Jurkat, Clone E6-1 (cell line): ENCODE measurements at regions not wholly inside any gene's neighbourhood (a gene's known extent, or its start where the extent isn't known, plus 50 kb on each side); places are given as distances from the start of the nearest gene placed in this dataset.

Experiments used
- DNase-seq: peaks from one replicate; pipeline ENCODE4 v3.0.0-alpha.2; 2011; ENCODE audit warnings: low read depth, low spot score
- H3K4me3 ChIP-seq: 2 replicates; pipeline ENCODE4 v1.5.1; 2011; ENCODE audit warnings: mild to moderate bottlenecking, low read length, control low read depth, moderate library complexity

- DNase-seq = no peak
- no peak overlapping the region for H3K4me3 ChIP-seq
Measured at GRCh38 chr3:168191856-168192255, 96.1 kb upstream of the GOLIM4 start.

- DNase-seq = no peak
- no peak overlapping the region for H3K4me3 ChIP-seq
Measured at GRCh38 chr3:168187233-168187632, 91.5 kb upstream of the GOLIM4 start.

GRCh38 chr3:168186293-168186983 is 90.7 kb upstream of the GOLIM4 start:
- no peak for DNase-seq
- no peak overlapping the region for H3K4me3 ChIP-seq

- no peak for DNase-seq
- no peak overlapping the region for H3K4me3 ChIP-seq
Measured at GRCh38 chr3:168183774-168184173, 88.0 kb upstream of the GOLIM4 start.

- no peak for DNase-seq
- H3K4me3 ChIP-seq = no peak overlapping the region
Measured at GRCh38 chr3:168168743-168169142, 73.0 kb upstream of the GOLIM4 start.

- no peak overlapping the region for H3K4me3 ChIP-seq
- peak; percentile 42 for DNase-seq
Measured at GRCh38 chr3:168165390-168166269, 69.9 kb upstream of the GOLIM4 start.

GRCh38 chr3:168162172-168162571 is 66.4 kb upstream of the GOLIM4 start:
- DNase-seq = no peak
- no peak overlapping the region for H3K4me3 ChIP-seq

- no peak overlapping the region for H3K4me3 ChIP-seq
- DNase-seq = no peak
Measured at GRCh38 chr3:168161696-168162095, 66.0 kb upstream of the GOLIM4 start.

GRCh38 chr3:168157903-168158302 is 62.2 kb upstream of the GOLIM4 start:
- no peak for DNase-seq
- H3K4me3 ChIP-seq = no peak overlapping the region

- no peak for DNase-seq
Measured at GRCh38 chr3:168157099-168157700, 61.5 kb upstream of the GOLIM4 start.

GRCh38 chr3:168156479-168156878 is 60.8 kb upstream of the GOLIM4 start:
- DNase-seq = no peak
- H3K4me3 ChIP-seq = no peak overlapping the region

More at GRCh38 chr3:168157099-168157700, 61.5 kb upstream of the GOLIM4 start:
- no peak overlapping the region for H3K4me3 ChIP-seq

GRCh38 chr3:168155303-168155702 is 59.6 kb upstream of the GOLIM4 start:
- DNase-seq = no peak
- H3K4me3 ChIP-seq = no peak overlapping the region

- H3K4me3 ChIP-seq = no peak overlapping the region
- DNase-seq = no peak
Measured at GRCh38 chr3:168154089-168154488, 58.4 kb upstream of the GOLIM4 start.

GRCh38 chr3:168152149-168152548 is 56.4 kb upstream of the GOLIM4 start:
- no peak overlapping the region for H3K4me3 ChIP-seq
- no peak for DNase-seq
